CD4-positive, alpha-beta T cell (primary cell): ENCODE measurements at regions not wholly inside any gene's neighbourhood (a gene's known extent, or its start where the extent isn't known, plus 50 kb on each side); places are given as distances from the start of the nearest gene placed in this dataset.

Experiments
- ATAC-seq: fragments of 200-7000 bp; cut with Tn5 transposase; one replicate; pipeline ENCODE4 v1.10.0; 2022; ENCODE audit warnings: mild to moderate bottlenecking; ENCODE audit not compliant: poor library complexity
- CTCF ChIA-PET: fragments of 350-600 bp; sonication (Branson Sonifier 250); formaldehyde crosslinking; loops from one replicate; lab custom pipeline; 2021; ENCODE audit warnings: antibody characterized with exemption, inconsistent platforms; lab: Charles Lee
- POLR2A ChIA-PET: fragments of 350-600 bp; sonication (Branson Sonifier 250); formaldehyde crosslinking; loops from one replicate; lab custom pipeline; 2021; ENCODE audit warnings: antibody characterized with exemption, inconsistent platforms; lab: Charles Lee
- DNase-seq, 14 experiments: peaks; one replicate each; pipeline ENCODE4 v3.0.0-alpha.2; 2013 to 2020; ENCODE audit warnings: mixed read lengths in 2 of 14
- H3K27ac ChIP-seq, 2 donors: one replicate each; pipeline versions ENCODE4 v1.5.1 to v1.7.0; 2013; ENCODE audit warnings: low read length in 2 of 2, low read depth in 1 of 2, mild to moderate bottlenecking in 1 of 2
- H3K27me3 ChIP-seq, 2 experiments: 1 replicate in 1 of 2; 2 replicates in 1 of 2; pipeline versions ENCODE4 v1.6.1 to v1.7.0; 2013; ENCODE audit warnings: low read length in 2 of 2, control low read depth in 1 of 2, mild to moderate bottlenecking in 1 of 2, moderate library complexity in 1 of 2; ENCODE audit not compliant: insufficient read depth in 2 of 2, control insufficient read depth in 1 of 2
- H3K36me3 ChIP-seq: one replicate; pipeline ENCODE4 v1.6.1; 2013; ENCODE audit warnings: low read length, control low read depth; ENCODE audit not compliant: insufficient read depth
- H3K4me1 ChIP-seq: one replicate; pipeline ENCODE4 v1.6.1; 2013; ENCODE audit warnings: low read length, control low read depth; ENCODE audit not compliant: insufficient read depth
- H3K4me3 ChIP-seq: one replicate; pipeline ENCODE4 v1.5.1; 2013; ENCODE audit warnings: mild to moderate bottlenecking, low read length, moderate library complexity
- H3K9me3 ChIP-seq, 2 experiments: 1 replicate in 1 of 2; 2 replicates in 1 of 2; pipeline versions ENCODE4 v1.6.1 to v1.7.0; 2013; ENCODE audit warnings: low read length in 2 of 2, mild to moderate bottlenecking in 2 of 2, control low read depth in 1 of 2, moderate library complexity in 1 of 2; ENCODE audit not compliant: control insufficient read depth in 1 of 2, insufficient read depth in 1 of 2
- H3K27ac Mint-ChIP-seq: one replicate; pipeline ENCODE4 v1.8.0; 2020; ENCODE audit warnings: mixed read lengths
- H3K27me3 Mint-ChIP-seq: one replicate; pipeline ENCODE4 v1.8.0; 2021; ENCODE audit warnings: mixed read lengths
- H3K36me3 Mint-ChIP-seq: one replicate; pipeline ENCODE4 v1.8.0; 2021; ENCODE audit warnings: low read depth, mixed read lengths
- H3K4me1 Mint-ChIP-seq: one replicate; pipeline ENCODE4 v1.8.0; 2021; ENCODE audit warnings: low read depth, mixed read lengths
- H3K4me3 Mint-ChIP-seq: one replicate; pipeline ENCODE4 v1.8.0; 2020; ENCODE audit warnings: mild to moderate bottlenecking, mixed read lengths
- H3K9me3 Mint-ChIP-seq: one replicate; pipeline ENCODE4 v1.8.0; 2020; ENCODE audit warnings: mixed read lengths
- intact Hi-C, 2 experiments: fragments of 100-400 bp; cut with DNase I in 1 of 2; cut with micrococcal nuclease in 1 of 2; formaldehyde crosslinking; loops; one replicate each; pipeline versions ENCODE4 v1.15.1 to v1.9.0; 2023 to 2025; cut with DNase I, micrococcal nuclease
- TF ChIP-seq, protein P1 (sequence below): fragments of 200-600 bp; IDR thresholded peaks from one replicate; pipeline ENCODE4 v1.8.0; 2022; ENCODE audit warnings: antibody characterized with exemption, mild to moderate bottlenecking

DNA sequence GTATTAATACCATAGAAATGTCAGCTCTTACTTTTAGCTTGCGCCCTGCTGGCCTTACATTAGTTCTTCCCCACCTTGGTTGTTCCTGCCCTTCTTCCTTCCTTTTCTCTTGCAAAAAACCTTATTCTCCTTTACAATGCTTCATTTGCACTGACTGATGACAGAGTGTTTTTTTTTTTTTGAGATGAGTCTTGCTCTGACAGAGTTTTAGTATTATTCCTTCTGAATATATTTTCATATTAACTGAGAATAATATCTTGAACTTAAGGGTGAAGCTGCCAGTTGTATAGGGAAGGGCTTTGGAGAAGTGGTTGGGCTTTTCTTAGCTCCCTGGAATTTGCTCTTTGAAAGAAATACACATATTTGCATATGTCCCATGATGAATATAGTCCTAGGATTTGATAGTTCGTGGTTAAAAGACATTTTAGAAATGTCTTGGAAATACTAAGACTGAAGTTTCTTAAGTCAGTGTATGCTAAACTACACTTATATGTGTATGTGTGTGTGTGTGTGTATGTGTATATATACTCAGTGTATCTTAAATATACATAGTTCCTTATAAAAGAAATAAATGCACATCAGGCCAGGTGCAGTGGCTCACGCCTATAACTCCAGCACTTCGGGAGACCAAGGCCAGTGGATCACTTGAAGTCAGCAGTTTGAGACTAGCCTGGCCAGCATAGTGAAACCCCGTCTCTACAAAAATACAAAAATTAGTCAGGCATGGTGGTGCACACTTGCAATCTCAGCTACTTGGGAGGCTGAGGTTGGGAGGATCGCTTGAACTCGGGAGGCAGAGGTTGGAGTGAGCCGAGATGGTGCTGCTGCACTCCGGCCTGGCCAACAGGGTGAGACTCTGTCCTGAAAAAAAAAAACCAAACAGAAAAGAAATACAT, 216.1 kb upstream of the MYLIP start:
- CTCF ChIA-PET, result no interaction called here
- no peak overlapping the region for H3K4me3 Mint-ChIP-seq
- H3K27ac ChIP-seq, result no peak overlapping the region
- no peaks in the 10 kb centered on the region for H3K9me3 ChIP-seq
- ATAC-seq (no peak), DNase-seq (no peak)
- H3K9me3 Mint-ChIP-seq, result no peaks in the 10 kb centered on the region
- no peaks in the 10 kb centered on the region for H3K27me3 Mint-ChIP-seq
- no peaks in the 10 kb centered on the region for H3K36me3 ChIP-seq
- no peaks in the 10 kb centered on the region for H3K4me1 Mint-ChIP-seq
- intact Hi-C loops, result no loop called here
- no peak overlapping the region for H3K4me3 ChIP-seq
- H3K27me3 ChIP-seq, result peaks cover 0 to 2% of the 10 kb centered on the region in 2 experiments
- H3K4me1 ChIP-seq, result no peaks in the 10 kb centered on the region
- no peak overlapping the region for H3K27ac Mint-ChIP-seq
- POLR2A ChIA-PET, result no interaction called here
- H3K36me3 Mint-ChIP-seq, result no peaks in the 10 kb centered on the region
- TF ChIP-seq, protein P1, sequence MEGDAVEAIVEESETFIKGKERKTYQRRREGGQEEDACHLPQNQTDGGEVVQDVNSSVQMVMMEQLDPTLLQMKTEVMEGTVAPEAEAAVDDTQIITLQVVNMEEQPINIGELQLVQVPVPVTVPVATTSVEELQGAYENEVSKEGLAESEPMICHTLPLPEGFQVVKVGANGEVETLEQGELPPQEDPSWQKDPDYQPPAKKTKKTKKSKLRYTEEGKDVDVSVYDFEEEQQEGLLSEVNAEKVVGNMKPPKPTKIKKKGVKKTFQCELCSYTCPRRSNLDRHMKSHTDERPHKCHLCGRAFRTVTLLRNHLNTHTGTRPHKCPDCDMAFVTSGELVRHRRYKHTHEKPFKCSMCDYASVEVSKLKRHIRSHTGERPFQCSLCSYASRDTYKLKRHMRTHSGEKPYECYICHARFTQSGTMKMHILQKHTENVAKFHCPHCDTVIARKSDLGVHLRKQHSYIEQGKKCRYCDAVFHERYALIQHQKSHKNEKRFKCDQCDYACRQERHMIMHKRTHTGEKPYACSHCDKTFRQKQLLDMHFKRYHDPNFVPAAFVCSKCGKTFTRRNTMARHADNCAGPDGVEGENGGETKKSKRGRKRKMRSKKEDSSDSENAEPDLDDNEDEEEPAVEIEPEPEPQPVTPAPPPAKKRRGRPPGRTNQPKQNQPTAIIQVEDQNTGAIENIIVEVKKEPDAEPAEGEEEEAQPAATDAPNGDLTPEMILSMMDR, result no peak

DNA sequence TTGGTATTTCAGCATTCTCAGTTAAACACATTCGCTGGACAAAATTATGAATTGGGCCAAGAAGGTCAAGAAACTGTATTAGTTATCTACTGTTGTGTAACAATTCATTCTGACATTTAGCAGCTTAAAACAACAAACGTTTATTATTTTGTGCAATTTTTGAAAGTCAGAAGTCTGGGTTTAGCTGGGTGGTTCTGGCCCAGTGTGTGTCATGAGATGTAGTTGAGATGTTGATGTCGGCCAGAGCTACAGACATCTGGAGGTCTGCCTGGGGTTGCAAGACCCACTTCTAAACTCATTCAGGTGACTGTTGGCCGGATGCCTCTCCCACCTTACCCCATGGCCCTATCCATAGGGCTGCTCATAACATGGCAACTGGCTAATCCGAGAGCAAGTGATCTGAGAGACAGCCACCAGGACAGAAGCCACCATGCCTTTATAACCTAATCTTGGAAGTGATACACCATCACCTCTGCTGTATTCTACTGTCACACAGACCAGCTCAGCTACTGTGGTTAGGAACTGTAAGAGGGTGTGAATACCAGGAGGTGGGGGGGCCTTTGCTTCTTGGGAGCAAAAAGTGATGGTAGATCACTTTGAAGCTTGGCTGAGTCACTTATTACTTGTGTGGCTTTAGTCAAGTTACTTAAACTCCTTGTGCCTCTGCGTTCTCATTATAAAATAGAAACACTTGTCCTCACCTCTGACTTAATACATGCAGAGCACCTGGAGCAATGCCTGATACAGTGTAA, 217.0 kb upstream of the MYLIP start:
- CTCF ChIA-PET, result no interaction called here

DNA sequence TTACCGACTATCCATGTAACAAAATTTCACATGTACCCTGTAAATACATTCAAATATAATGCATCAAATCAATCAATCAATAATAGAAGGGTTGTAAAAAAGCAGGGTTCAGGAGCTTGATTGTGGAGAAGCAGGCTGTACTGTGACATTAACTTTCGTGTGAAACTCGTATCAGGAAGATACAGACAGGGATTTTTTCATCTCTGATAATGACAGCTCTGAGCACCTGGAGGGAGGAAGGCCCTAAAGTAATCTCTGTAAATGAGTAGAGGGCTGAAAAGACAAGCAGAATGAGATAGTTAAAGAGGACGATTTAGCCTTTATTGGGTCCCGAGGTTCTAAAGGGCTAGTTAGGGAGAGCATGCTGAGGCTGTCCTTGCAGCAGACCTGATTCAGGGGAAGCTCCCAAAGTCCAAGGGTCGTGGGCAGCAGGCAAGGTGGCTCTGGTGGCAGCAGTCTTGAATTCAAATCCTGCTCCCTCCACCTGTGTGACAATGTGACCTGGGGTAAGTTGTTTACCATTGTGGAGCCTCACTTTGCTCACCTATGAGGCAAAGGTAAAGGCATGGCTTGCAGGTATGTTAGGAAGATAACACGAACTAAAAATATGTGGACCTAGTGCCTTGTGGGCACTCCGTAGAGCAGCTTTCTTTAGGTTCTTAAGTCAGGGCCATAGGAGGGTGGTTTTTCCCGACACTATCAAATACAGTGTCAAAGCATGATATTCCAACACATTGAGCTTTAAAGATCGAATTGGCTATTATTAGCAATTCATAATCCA, 219.4 kb upstream of the MYLIP start:
- no peak overlapping the region for H3K4me3 Mint-ChIP-seq
- H3K36me3 Mint-ChIP-seq, result no peaks in the 10 kb centered on the region
- intact Hi-C loops, result no loop called here
- H3K9me3 Mint-ChIP-seq, result no peaks in the 10 kb centered on the region
- H3K27me3 Mint-ChIP-seq, result no peaks in the 10 kb centered on the region
- TF ChIP-seq, protein P1, result no peak
- ATAC-seq (no peak), DNase-seq (no peak)
- Histone ChIP-seq H3K27me3 (peaks cover 0 to 2% of the 10 kb centered on the region in 2 experiments), H3K4me3 (no peak overlapping the region), H3K36me3 (no peaks in the 10 kb centered on the region), H3K9me3 (no peaks in the 10 kb centered on the region), H3K4me1 (no peaks in the 10 kb centered on the region), H3K27ac (no peak overlapping the region)
- H3K4me1 Mint-ChIP-seq, result no peaks in the 10 kb centered on the region
- CTCF ChIA-PET, result interaction anchor here (1.6 kb wide), 1 partner anchor 11 kb away, joined by 3 read pairs; no protein-coding TSS in a partner anchor
- H3K27ac Mint-ChIP-seq, result no peak overlapping the region
- POLR2A ChIA-PET, result no interaction called here

More for the DNA sequence above, 217.0 kb upstream of the MYLIP start:
- Histone ChIP-seq H3K4me1 (no peaks in the 10 kb centered on the region), H3K4me3 (no peak overlapping the region), H3K36me3 (no peaks in the 10 kb centered on the region), H3K27me3 (peaks cover 0 to 2% of the 10 kb centered on the region in 2 experiments), H3K9me3 (no peaks in the 10 kb centered on the region), H3K27ac (no peak overlapping the region)
- ATAC-seq (no peak), DNase-seq (no peak)
- POLR2A ChIA-PET, result no interaction called here
- Mint-ChIP-seq H3K4me3 (no peak overlapping the region), H3K36me3 (no peaks in the 10 kb centered on the region), H3K27me3 (no peaks in the 10 kb centered on the region), H3K4me1 (no peaks in the 10 kb centered on the region), H3K9me3 (no peaks in the 10 kb centered on the region), H3K27ac (no peak overlapping the region)
- TF ChIP-seq, protein P1, result no peak
- intact Hi-C loops, result no loop called here
